DMS 273 treated with DMSO at 0.1 percent for 48 hours (cell line): ENCODE measurements at regions not wholly inside any gene's neighbourhood (a gene's known extent, or its start where the extent isn't known, plus 50 kb on each side); places are given as distances from the start of the nearest gene placed in this dataset.

Experiments used
- DNase-seq: peaks from one replicate; lab custom pipeline; 2025; lab: John Stamatoyannopoulos, UW

DNA sequence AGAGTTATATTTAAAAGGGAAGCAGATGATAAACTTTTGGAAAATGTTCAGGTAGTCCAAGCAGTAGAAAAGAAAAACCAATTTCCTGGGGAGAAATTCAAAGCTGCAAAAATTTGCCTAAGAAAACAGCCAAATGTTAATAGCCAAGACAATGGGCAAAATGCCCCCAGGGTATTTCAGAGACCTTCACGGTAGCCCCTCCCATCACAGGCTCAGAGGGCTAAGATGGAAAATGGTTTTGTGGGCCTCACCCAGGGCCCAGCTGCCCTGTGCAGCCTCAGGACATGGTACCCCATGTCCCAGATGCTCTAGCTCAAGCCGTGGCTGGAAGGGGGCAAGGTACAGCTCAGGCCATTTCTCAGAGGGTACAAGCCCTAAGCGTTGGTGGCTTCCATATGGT is 391.0 kb downstream of the ZIC4 start:
- no peak for DNase-seq

DNA sequence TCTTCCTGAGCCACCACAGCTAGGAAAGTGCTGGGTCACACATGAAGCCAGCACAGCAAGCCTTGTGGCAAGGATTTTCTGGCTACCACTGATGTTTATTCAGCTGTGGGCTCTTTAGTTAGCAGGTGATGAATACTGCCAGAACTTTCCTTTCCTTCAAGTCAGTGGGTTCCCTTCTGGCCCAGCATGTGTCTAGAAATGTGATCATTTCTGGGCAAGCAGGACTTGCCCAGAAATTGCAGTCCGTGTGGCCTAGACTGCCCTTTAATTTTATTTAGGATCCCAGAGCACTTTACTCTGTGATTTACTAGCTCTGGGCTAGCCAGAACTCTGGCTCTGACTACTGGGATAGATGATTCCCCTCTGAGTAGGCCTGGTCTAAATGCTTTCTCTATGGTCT is 397.5 kb downstream of the ZIC4 start:
- DNase-seq: no peak

DNA sequence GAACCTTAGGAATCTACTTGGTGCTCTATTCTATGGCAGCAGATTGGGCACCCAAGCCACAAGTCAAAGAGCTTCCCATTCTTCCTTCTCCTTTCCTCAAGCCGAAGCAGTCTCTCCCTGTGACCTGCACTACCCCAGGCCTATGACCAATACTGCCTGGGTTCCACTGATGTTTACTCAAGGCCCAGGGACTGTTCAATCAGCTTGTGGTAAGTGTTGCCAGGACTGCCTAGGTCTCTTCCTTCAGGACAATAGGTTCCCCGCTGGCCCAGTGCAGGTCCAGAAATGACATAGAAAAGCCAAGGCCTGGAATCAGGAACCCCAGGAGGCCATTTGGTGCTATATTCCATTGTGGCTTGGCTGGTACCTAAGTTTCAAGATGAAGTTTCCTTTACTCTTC is 397.9 kb downstream of the ZIC4 start:
- DNase-seq: no peak

DNA sequence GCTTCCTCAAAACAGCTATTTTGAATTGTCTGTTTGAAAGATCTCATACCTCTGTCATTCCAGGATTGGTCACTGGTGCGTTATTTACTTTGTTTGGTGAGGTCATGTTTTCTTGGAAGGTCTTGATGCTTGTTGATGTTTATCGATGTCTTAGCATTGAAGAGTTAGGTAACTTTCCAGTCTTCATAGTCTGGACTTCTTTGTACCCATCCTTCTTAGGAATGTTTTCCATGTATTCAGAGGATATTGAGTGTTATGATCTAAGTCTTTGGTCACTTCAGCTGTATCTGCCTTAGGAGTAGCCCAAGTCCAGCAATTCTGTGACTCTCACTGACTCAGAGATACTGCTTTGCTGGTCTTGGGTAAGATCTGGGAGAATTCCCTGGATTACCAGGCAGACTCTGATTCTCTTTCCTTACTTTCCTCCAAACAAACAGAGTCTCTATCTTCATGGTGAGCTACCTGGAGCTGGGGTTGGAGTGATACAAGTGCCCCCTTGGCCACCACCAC is 398.6 kb downstream of the ZIC4 start:
- DNase-seq: no peak

DNA sequence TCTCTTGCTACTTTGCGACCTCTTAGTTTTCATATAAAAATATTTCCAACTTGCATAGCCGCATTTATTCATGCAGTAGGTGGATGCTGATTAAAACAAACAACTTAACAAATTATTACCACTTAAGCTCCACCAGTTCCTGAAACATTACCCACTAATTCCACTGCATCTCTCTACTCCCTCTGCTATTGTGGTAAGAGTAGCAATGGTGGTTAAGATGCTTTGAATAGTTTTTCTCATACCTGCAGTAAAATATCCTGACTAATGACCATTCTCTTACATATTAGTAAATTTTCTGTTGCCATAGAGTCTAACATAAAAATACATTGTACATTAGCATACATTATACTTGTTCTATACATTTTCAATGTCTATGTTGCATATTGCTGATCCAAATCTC is 397.6 kb upstream of the PLSCR5 start:
- no peak for DNase-seq

DNA sequence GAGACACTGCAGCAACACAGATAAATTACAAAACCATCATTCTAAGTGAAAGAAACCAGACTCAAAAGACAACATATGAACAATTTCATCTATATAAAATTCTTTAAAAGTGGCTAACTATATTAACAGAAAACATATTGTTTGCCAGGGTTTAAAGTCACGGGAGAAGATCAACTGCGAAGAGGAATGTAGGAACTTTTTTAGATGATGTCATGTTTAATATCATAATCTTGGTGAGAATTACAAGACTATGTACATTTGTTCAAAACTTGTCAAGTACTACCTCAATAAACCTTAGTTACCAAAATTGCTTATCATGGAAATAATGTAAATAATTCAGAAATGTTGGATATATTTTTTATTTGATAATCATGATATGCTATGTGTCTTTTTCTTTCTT is 395.1 kb upstream of the PLSCR5 start:
- no peak for DNase-seq

DNA sequence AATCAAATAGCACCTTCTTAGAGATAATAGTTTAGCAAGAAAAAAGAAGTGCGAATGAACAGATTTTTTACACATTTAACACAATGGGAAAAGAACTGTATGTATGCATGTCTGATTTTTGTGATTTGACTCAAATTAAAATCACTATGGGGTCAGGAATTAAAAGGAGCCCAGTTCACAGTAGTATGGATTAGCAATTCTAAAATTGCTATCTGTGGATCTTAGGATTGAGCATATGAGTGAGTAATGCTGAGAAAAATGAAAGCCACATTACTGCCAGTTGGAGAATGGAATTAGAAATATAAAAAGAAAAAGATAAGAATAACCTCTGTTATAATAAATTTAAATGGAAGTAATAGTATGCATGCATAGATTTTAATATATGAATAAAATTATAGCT is 386.8 kb upstream of the PLSCR5 start:
- no peak for DNase-seq

DNA sequence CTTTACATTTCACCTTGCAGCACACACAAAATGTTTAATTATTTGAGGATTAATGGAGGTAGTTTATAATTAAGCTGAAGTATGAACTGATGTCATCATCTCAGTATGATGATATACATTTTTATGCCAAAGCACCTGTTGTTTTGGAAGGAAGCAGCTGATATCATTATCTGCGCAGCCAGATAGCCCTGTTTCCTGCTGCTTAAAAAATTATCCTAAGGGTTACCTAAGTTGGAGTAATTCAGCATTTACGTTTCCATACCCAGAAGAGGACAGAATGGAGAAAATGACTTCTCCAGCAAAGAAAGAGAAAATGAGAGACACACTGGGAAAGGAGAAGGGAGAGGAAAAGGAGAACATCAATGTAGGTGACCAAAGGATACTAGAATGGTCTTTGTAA is 370.3 kb upstream of the PLSCR5 start:
- no peak for DNase-seq

DNA sequence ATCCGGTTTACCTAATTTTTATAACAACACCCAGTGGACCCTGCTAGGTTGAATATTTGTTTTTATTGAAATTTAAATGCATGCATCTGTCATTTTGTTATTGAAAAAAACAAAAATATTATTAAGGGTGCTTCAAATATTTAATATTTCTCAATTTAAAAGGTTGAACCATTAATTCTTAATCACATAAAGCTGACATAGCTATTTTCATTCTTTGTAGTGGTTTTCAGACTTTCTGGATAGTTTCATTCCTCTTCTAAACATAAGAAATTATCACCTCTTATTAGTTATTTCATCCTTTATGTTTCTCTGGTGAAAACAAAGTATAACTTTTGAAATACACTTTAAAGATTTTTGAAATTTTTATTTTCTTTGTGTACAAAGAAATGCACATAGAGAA is 369.9 kb upstream of the PLSCR5 start:
- DNase-seq: no peak

DNA sequence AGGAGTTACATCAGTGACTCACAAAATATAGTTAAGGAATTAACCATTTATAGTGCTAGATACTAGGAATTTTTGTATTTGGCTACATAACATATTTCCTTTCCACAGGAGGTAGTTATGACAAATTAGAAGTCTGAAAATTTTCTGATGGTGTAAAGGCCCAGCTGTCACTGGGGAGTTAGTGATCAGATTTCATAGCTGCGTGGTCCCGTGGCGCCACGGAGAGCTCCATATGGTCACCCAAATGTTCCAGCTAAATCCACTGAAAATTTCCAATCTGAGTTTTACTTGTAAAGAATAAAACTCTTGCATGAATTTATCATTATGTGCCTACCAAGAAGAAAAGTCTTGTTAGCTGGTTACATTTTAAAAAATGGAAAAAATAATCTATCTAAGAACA is 368.9 kb upstream of the PLSCR5 start:
- peak; percentile 88 for DNase-seq

DNA sequence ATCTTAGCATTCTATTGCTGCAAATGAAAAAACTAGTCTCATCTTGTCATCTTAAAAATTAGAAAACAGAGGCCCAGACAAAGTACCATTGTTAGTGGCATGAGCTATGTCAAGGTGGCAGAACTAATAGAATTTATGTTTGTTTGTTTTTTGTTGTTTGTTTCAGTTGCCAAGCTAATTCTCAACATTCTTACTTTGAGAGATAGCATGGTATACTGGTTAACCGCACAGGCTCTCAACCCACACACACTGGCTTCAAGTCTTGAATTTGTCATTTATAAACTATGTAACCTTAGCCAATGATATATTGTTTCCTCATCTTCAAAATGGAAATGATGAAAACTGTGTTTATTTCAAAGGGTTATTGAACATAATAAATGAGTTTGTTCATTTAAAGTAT is 367.6 kb upstream of the PLSCR5 start:
- peak; percentile 8 for DNase-seq

DNA sequence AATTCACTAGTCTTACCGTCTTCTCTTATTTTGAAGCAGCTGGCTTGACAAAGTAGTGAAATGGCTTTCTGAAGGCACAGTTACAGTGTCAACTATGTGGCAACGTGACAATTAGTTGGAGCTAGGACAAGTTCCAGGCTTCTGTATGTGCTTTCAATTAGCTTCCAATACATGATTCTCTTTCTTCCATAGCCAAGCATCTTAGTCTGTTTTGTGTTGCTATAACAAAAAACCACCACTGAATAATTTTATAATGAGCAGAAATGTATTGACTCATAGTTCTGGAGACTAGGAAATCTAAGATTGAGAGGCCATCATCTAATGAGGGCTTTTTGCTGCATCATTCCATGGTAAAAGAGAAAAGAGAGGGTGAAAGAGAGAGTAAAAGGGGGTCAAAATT is 365.1 kb upstream of the PLSCR5 start:
- no peak for DNase-seq

DNA sequence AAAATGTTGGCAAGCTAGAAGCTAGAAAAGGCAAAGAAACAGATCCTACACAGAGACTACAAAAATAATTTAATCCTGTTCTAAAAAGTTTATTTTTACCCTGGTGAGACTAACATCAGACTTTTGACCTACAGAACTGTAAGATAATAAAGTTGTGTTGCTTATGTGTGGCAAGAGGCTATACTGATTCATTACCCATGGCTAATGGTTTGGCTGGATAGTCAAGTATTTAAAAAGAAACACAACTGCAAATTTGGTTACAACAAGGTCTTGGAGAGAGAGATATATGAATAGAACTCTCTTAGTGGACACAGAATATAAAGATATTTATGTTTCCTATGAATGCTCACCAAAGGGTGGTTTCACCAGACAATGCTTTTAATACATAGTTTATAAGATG is 364.2 kb upstream of the PLSCR5 start:
- no peak for DNase-seq

DNA sequence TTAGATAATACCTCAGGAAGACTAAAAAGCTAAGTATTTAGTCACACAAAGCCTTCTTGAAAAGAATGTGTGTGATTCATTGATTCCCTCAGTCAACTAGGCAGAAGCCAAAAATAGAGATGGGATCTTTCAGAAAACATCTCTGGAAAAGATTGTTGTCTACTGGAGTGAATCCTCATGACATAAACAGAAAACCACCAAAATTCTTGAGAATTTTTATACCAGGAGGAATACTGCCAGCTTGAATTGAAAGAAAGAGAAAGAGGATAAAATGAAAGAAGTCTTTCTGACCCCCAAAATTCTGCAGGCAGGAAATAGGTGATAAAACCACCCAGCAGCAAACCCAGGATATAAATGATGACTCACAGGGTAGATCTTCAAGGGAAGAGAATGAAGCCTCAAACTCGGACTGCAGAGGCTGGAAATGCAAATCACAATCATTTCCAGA is 363.1 kb upstream of the PLSCR5 start:
- no peak for DNase-seq

DNA sequence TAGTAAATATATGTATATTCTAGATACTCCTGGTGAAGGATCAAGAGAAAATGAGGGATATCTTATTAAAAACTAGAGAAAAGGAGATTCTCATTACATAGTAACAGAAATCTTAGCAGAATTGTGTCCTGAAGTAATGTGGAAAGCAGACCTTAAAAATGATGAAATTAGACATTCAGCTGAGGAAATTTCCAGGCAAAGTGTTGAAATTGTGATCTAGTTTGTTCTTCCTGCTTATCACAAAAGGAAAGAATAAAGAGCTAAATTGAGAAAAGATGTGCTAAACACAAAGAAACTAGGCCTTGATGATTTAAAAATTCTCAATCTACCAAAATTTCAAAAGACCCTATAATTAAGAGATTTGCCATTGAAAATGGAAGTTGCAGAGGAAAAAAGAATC is 362.6 kb upstream of the PLSCR5 start:
- DNase-seq: no peak

DNA sequence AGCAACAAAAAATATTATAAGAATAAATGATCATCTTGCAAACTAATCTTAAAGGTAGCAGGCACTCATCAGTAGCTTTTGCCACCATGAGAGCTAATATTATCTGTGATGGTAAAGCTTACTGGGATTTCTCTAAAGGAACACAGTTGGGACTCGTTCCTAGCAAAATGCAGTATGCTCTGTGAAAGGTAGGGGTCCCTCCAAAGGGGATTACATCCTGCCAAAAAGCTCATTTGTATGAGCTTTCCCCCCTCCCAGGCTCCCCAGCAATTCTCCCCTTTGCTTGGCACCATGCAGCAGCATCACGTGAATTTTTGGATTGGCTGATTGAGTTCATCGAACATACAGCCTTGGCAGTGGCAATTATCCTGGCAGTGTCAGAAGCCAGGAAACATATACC is 361.0 kb upstream of the PLSCR5 start:
- no peak for DNase-seq

DNA sequence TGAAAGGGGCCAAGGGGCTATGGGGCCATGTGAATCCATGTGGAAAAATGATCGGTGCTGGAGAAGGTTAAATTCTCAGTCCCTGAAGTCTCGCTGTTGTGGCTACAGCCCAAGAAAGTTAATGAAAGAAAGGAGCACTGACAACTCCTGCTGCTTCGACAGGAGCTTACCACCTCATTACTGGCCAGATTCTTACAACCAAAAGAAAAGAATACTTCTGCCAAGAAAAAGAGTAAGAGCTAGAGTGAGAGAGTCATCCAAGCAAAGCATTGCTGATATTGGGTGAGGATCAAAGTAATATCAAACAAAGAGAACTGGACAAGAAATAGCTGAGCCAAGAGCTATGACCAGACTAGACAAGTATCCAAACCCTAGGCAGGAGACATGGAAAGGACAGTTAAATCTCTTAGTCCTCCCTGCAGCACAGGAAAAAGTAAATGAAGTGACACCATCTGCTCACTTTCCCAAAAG is 348.4 kb upstream of the PLSCR5 start:
- DNase-seq: peak; percentile 54

DNA sequence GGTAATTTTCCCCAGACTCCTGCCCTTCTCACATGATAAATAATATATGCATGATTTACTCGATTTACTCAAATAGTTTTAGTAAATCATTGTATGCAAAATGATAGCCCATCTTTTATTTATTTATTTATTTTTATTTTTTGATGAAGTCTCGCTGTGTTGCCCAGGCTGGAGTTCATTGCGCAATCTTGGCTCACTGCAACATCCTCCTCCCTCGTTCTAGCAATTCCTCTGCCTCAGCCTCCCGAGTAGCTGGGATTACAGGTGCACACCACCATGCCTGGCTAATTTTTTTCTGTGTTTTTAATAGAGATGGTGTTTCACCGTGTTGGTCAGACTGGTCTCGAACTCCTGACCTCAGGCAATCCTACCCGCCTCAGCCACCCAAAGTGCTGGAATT is 343.8 kb upstream of the PLSCR5 start:
- no peak for DNase-seq

DNA sequence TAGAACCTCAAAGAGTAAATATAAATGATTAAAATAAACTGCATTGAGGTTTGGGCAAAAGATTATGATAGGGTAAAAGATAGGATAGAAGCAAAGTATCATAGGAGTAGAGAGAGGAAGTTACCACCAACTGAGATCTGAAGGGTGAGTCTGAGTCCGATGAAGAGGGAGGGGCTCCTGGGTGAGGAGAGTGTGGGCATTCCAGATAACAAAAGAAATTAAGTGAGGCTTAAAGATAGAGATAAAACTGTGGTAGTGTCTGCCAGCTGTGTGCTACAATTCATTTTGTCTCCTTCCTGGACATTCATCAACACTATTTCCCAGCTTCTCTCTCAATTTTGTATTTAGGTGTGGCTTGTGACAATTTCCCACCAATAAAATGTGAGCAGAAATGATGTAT is 343.0 kb upstream of the PLSCR5 start:
- no peak for DNase-seq

DNA sequence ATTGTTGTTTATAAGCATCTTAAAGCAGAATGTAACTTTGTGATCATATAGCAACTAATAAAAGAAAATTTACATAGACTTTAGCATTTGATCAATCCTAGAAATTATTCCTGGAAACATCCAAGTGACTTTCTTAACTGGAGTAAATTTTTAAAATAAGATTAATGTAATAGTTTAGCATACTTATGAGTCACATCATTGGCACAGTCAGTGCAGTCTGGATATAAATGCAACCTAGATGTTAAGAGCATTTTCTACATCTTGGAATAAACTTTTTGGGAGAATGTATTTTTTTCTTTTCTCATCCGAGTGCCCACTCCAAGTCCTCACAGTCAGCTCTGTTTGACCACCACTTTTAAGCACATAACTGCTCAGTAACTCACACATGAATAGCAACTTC is 324.6 kb upstream of the PLSCR5 start:
- DNase-seq: no peak

DNA sequence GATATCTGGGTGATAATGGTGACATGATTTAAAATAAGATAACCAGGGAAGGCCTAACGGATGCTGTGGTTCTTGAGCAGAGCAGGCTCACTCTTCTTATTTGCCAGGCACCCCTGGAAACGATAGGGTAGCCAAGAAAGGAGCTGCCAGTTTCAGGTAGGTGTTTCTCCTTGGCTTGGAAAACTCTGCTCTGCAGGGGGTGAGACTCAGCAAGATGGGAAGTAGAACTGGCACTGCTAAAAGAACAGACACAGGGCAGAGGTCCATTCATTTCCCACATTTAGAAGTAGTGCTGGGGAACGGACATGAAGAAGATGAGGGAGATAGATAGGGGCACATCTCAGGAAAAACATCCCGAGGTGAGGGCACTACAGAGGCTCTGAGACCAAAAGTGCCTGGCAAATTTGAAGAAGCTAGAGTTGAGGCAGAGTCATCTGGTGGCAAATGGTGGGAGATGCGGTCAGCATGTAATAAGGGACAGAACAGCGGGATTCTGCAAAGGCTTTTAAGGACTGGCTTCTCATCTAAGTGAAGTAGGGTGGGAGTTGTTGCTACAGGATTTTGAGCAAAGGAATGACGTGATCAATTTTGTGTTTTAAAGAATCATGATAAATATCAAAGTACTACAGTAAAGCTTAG is 323.4 kb upstream of the PLSCR5 start:
- DNase-seq: no peak

DNA sequence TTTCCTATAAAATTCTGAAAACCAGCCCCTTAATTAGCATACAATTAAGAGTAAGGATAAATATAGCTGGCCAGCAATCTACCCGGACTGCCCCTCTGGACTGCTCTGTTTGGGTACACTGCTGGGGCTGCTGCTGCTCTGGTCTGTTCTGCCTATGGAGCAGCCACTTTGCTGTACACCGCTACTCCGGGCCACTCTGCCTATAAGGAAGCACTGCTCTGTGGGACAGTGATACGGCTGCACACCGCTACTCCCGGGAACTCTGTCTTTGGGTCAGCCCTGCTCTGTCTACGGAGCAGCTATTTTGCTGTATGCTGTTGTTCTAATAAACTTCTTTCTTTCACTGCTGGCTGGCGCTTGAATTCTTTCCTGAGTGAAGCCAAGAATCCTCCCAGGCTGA is 316.5 kb upstream of the PLSCR5 start:
- no peak for DNase-seq

DNA sequence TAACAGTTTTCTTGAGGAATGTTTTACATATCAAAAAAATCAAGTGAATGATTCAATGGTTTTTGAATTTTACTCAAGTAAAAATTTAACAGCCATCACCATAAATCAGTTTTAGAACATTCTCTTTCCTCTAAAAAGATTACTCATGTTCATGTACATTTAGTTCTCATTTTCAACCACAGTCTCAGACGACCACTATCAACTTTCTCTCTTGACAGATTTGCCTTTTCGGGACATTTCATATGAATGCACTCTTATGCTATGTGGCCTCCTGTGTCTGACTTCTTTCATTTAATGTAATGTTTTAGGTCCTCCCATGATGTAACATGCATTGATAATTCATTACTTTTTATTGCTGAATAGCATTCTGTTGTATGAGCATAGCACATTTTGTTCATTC is 309.3 kb upstream of the PLSCR5 start:
- no peak for DNase-seq

DNA sequence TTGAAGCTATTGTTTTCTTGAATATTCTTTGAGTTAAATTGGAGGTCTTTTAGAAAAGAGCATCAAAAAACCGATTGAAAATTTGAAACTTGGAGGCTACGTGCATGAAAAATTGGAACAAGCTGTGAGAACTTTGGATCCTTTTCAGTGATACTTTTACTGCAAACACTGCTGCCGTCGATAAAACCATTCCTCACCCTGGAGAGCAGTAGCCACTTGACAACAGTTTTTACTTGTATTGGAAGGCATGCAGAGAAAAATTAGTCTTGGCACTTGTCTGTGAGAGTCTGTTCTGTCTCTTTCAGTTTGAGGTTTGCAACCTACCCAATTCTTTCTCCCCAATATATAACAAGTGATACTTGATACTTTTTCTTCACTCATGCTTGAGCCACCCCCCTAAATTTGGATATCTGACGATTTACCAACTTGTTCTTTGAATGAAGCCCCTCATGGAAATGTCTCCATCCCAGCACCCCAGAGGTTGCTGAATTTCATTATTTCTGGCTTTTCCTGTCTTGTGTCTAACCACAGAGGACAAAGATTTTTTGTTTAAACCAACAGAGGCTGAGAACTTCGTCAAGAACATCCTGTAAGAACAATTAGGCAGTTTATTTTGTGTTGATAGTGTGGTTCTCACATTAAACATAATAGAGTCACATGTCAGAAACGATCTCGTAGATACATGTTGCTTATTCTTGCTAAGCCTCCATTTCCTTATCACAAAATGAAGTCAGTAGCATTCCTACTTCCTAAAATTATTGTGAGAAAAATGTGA is 307.3 kb upstream of the PLSCR5 start:
- no peak for DNase-seq
